ENCODE measurements at regions not wholly inside any gene's neighbourhood (a gene's known extent, or its start where the extent isn't known, plus 50 kb on each side); places are given as distances from the start of the nearest gene placed in this dataset.

GRCh38 chr12:30862486-30862885, 64.1 kb upstream of the TSPAN11 start:
- Histone ChIP-seq H3K27me3 (ENCODE audit: control insufficient read depth, insufficient read depth, low read length) (no peaks in the 10 kb centered on the region; the same call in 1 of the 2 replicates), H3K36me3 (ENCODE audit: control insufficient read depth, insufficient read depth, low read length) (no peaks in the 10 kb centered on the region), H3K4me3 (ENCODE audit: low read depth, low read length) (no peak overlapping the region)
- ChIA-PET CTCF (interaction anchor here (1.2 to 2.7 kb wide), 3 partner anchors 14 to 376 kb away, joined by 3 to 8 read pairs (median 8); no protein-coding TSS in a partner anchor), POLR2A (no interaction called here)
- TF ChIP-seq CTCF (IDR thresholded peaks at IDR 0.05; ENCODE audit: insufficient read depth, low read depth, low read length): no peak
- DNase-seq (ENCODE audit: low read depth): no peak

GRCh38 chr12:30859226-30859625, 67.3 kb upstream of the TSPAN11 start:
- no peak for TF ChIP-seq CTCF (IDR thresholded peaks at IDR 0.05; ENCODE audit: insufficient read depth, low read depth, low read length)
- DNase-seq (ENCODE audit: low read depth): no peak
- H3K36me3 ChIP-seq (ENCODE audit: control insufficient read depth, insufficient read depth, low read length): no peaks in the 10 kb centered on the region
- ChIA-PET POLR2A (no interaction called here), CTCF (interaction anchor here (0.6 to 2.0 kb wide), 5 partner anchors 9 to 127 kb away, joined by 3 to 8 read pairs (median 4); no protein-coding TSS in a partner anchor)
- no peaks in the 10 kb centered on the region; the same call in 1 of the 2 replicates for H3K27me3 ChIP-seq (ENCODE audit: control insufficient read depth, insufficient read depth, low read length)
- H3K4me3 ChIP-seq (ENCODE audit: low read depth, low read length): no peak overlapping the region

GRCh38 chr12:30858471-30858870, 68.1 kb upstream of the TSPAN11 start:
- no peak overlapping the region for H3K4me3 ChIP-seq (ENCODE audit: low read depth, low read length)
- no peaks in the 10 kb centered on the region; the same call in 1 of the 2 replicates for H3K27me3 ChIP-seq (ENCODE audit: control insufficient read depth, insufficient read depth, low read length)
- TF ChIP-seq CTCF (IDR thresholded peaks at IDR 0.05; ENCODE audit: insufficient read depth, low read depth, low read length): no peak
- ChIA-PET CTCF (no interaction called here), POLR2A (no interaction called here)
- no peak for DNase-seq (ENCODE audit: low read depth)
- H3K36me3 ChIP-seq (ENCODE audit: control insufficient read depth, insufficient read depth, low read length): no peaks in the 10 kb centered on the region

- POLR2A ChIA-PET: no interaction called here
- CTCF ChIA-PET: interaction anchor here (3.1 kb wide), 1 partner anchor 132 kb away, joined by 16 read pairs; no protein-coding TSS in a partner anchor
- no peak for TF ChIP-seq CTCF (IDR thresholded peaks at IDR 0.05; ENCODE audit: insufficient read depth, low read depth, low read length)
- Histone ChIP-seq H3K36me3 (ENCODE audit: control insufficient read depth, insufficient read depth, low read length) (no peaks in the 10 kb centered on the region), H3K4me3 (ENCODE audit: low read depth, low read length) (no peak overlapping the region), H3K27me3 (ENCODE audit: control insufficient read depth, insufficient read depth, low read length) (no peaks in the 10 kb centered on the region)
- no peak for DNase-seq (ENCODE audit: low read depth)
Observed at GRCh38 chr12:30853561-30854133, 72.9 kb upstream of the TSPAN11 start.

- no peak overlapping the region for H3K4me3 ChIP-seq (ENCODE audit: low read depth, low read length)
- no peaks in the 10 kb centered on the region for H3K27me3 ChIP-seq (ENCODE audit: control insufficient read depth, insufficient read depth, low read length)
- no peak for TF ChIP-seq CTCF (IDR thresholded peaks at IDR 0.05; ENCODE audit: insufficient read depth, low read depth, low read length)
- H3K36me3 ChIP-seq (ENCODE audit: control insufficient read depth, insufficient read depth, low read length): no peaks in the 10 kb centered on the region
- DNase-seq (ENCODE audit: low read depth): no peak
- POLR2A ChIA-PET: no interaction called here
- CTCF ChIA-PET: interaction anchor here (0.7 to 11.5 kb wide), 17 partner anchors 17 to 424 kb away, joined by 3 to 324 read pairs (median 5); partner anchors contain the start of gene TSPAN11
Observed at GRCh38 chr12:30850684-30851083, 75.9 kb upstream of the TSPAN11 start.

Measured in BJ (cell line).